ENCODE measurements at regions not wholly inside any gene's neighbourhood (a gene's known extent, or its start where the extent isn't known, plus 50 kb on each side); places are given as distances from the start of the nearest gene placed in this dataset.
A peak's percentile ranks its signal among the peaks of the same experiment; 100 is the strongest.

- H3K27ac ChIP-seq, result peak overlapping the region in 4 of 5 donors; percentile 51 to 91 (median 86)
- 85 to 92% (median 89%) methylated on average over 6 to 9 of the region's 9 CpGs for WGBS, 4 donors
- H3K4me1 ChIP-seq (replicated peaks in 1 of 2), result peaks cover 14 to 52% of the 10 kb centered on the region in 2 donors
- H3K9me3 ChIP-seq (replicated peaks in 1 of 3), result no peaks in the 10 kb centered on the region
- H3K36me3 ChIP-seq (replicated peaks in 1 of 2), result no peaks in the 10 kb centered on the region
- TF ChIP-seq CTCF (IDR thresholded peaks at IDR 0.05) (no peak), POLR2A (IDR thresholded peaks at IDR 0.05) (no peak)
- no peak overlapping the region for H3K4me3 ChIP-seq
- no peak for DNase-seq
- intact Hi-C loops (cut with DNase I), result no loop called here
- no peaks in the 10 kb centered on the region for H3K27me3 ChIP-seq
Observed at GRCh38 chr3:177823701-177824189, 626.5 kb upstream of the TBL1XR1 start.

GRCh38 chr3:177824190-177824786, 627.0 kb upstream of the TBL1XR1 start:
- intact Hi-C loops (cut with DNase I), result no loop called here
- TF ChIP-seq POLR2A (IDR thresholded peaks at IDR 0.05), result no peak
- TF ChIP-seq CTCF (IDR thresholded peaks at IDR 0.05), result no peak
- 18 to 22% (median 20%) methylated on average over 4 of the region's 4 CpGs for WGBS, 4 donors
- Histone ChIP-seq H3K27me3 (no peaks in the 10 kb centered on the region), H3K4me1 (replicated peaks in 1 of 2) (peaks cover 14 to 52% of the 10 kb centered on the region in 2 donors), H3K36me3 (replicated peaks in 1 of 2) (no peaks in the 10 kb centered on the region), H3K4me3 (no peak overlapping the region), H3K27ac (peak overlapping the region; percentile 18 to 91 (median 81)), H3K9me3 (replicated peaks in 1 of 3) (no peaks in the 10 kb centered on the region)
- peak; percentile 84 to 94 (median 91) for DNase-seq

GRCh38 chr3:177824841-177825240, 627.6 kb upstream of the TBL1XR1 start:
- H3K27ac ChIP-seq, result peak overlapping the region; percentile 18 to 91 (median 81)
- no peak for DNase-seq
- H3K4me3 ChIP-seq, result no peak overlapping the region
- no peaks in the 10 kb centered on the region for H3K36me3 ChIP-seq (replicated peaks in 1 of 2)
- intact Hi-C loops (cut with DNase I), result no loop called here
- H3K4me1 ChIP-seq (replicated peaks in 1 of 2), result peaks cover 14 to 53% of the 10 kb centered on the region in 2 donors
- no peaks in the 10 kb centered on the region for H3K9me3 ChIP-seq (replicated peaks in 1 of 3)
- no peak for TF ChIP-seq CTCF (IDR thresholded peaks at IDR 0.05)
- TF ChIP-seq POLR2A (IDR thresholded peaks at IDR 0.05), result no peak
- H3K27me3 ChIP-seq, result no peaks in the 10 kb centered on the region
- WGBS, 4 donors, result 58 to 74% (median 68%) methylated on average over 4 of the region's 4 CpGs

GRCh38 chr3:177826253-177826652, 629.0 kb upstream of the TBL1XR1 start:
- no peak overlapping the region for H3K27ac ChIP-seq
- intact Hi-C loops (cut with DNase I), result no loop called here
- WGBS, 4 donors, result 93 to 98% (median 95%) methylated on average over 10 of the region's 10 CpGs
- TF ChIP-seq CTCF (IDR thresholded peaks at IDR 0.05) (no peak), POLR2A (IDR thresholded peaks at IDR 0.05) (no peak)
- H3K36me3 ChIP-seq (replicated peaks in 1 of 2), result no peaks in the 10 kb centered on the region
- H3K27me3 ChIP-seq, result no peaks in the 10 kb centered on the region
- H3K4me1 ChIP-seq (replicated peaks in 1 of 2), result peaks cover 14 to 58% of the 10 kb centered on the region in 2 donors
- DNase-seq, result no peak
- H3K4me3 ChIP-seq, result no peak overlapping the region
- no peaks in the 10 kb centered on the region for H3K9me3 ChIP-seq (replicated peaks in 1 of 3)

All from adrenal gland (tissue), 9 donors.